Gastrocnemius medialis (tissue), 4 donors: ENCODE measurements at regions not wholly inside any gene's neighbourhood (a gene's known extent, or its start where the extent isn't known, plus 50 kb on each side); places are given as distances from the start of the nearest gene placed in this dataset.

ENCODE experiments used
- ATAC-seq, 2 donors: fragments of 150-250 bp; one replicate each; pipeline ENCODE4 v1.9.1; 2016
- DNase-seq, 2 donors: peaks; one replicate each; pipeline ENCODE4 v3.0.0-alpha.2; 2019
- H3K27ac ChIP-seq, 4 donors: fragments of 200-600 bp; sonication (generic); 1 replicate in 1 of 4; 2 replicates in 3 of 4; pipeline ENCODE4 v1.5.1; 2016 to 2018; ENCODE audit warnings: mild to moderate bottlenecking in 2 of 4, moderate library complexity in 1 of 4
- H3K27me3 ChIP-seq, 3 donors: fragments of 200-600 bp; sonication (generic) in 2 of 3; 1 replicate in 1 of 3; 2 replicates in 2 of 3; pipeline versions ENCODE4 v1.5.1 to v1.6.0; 2016 to 2019; ENCODE audit warnings: mild to moderate bottlenecking in 1 of 3, moderate library complexity in 1 of 3
- H3K36me3 ChIP-seq, 2 donors: fragments of 200-600 bp; sonication (generic) in 1 of 2; one replicate each; pipeline ENCODE4 v1.5.1; 2017 to 2018
- H3K4me1 ChIP-seq, 2 donors: fragments of 200-600 bp; sonication (generic) in 1 of 2; one replicate each; pipeline ENCODE4 v1.5.1; 2016 to 2017; ENCODE audit warnings: mild to moderate bottlenecking in 2 of 2
- H3K4me3 ChIP-seq, 4 donors: fragments of 200-600 bp; sonication (generic) in 3 of 4; 1 replicate in 1 of 4; 2 replicates in 3 of 4; pipeline ENCODE4 v1.5.1; 2016 to 2019; ENCODE audit warnings: mild to moderate bottlenecking in 2 of 4
- H3K9me3 ChIP-seq, 3 donors: fragments of 200-600 bp; sonication (generic) in 2 of 3; 1 replicate in 1 of 3; 2 replicates in 2 of 3; pipeline ENCODE4 v1.5.1; 2016 to 2019
- POLR2A ChIP-seq, 2 donors: fragments of 450-650 bp; IDR thresholded peaks; one replicate each; pipeline ENCODE4 v1.6.1; 2017; ENCODE audit warnings: antibody characterized with exemption in 2 of 2, mild to moderate bottlenecking in 2 of 2, moderate library complexity in 2 of 2
- in situ Hi-C, 4 donors: fragments of 200-750 bp; cut with MboI; loops; one replicate each; pipeline versions ENCODE4 v1.15.0 to v1.8.0; 2017; ENCODE audit warnings: low sequenced_read_pairs in 4 of 4
- intact Hi-C: fragments of 100-400 bp; cut with DNase I; formaldehyde crosslinking; loops from one replicate; pipeline ENCODE4 v1.15.1; 2023; ENCODE audit warnings: low total_unique reads
- TF ChIP-seq, protein P1 (sequence below), 5 experiments: fragments of 450-650 bp in 3 of 5; fragments of 200-600 bp in 2 of 5; sonication (generic) in 2 of 5; IDR thresholded peaks in 4 of 5; conservative IDR thresholded peaks in 1 of 5; 1 replicate in 4 of 5; 2 replicates in 1 of 5; pipeline ENCODE4 v1.5.1; 2016 to 2019; ENCODE audit warnings: antibody characterized with exemption in 5 of 5, mild to moderate bottlenecking in 3 of 5, moderate library complexity in 3 of 5

DNA sequence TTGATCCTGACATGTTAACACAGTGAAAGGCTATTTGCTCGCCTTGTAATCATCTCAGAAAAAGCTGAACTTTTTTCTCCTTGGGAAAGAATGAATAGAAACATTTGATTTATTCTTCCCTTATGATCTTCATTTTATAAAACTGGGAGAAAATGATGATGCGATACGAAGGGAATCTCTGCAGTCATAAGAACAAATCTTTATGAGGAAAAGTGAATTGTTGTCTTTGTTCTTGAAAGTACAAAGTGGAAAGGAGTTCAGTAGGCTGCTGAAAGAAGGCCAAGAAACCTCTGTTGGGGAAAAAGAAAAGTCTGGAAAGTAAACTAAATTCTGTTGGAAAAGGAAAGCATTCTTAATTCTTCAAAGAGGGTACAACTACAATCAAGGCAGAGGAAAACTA is 248.8 kb downstream of the NSUN3 start:
- intact Hi-C loops = no loop called here
- H3K27ac ChIP-seq = no peak overlapping the region

DNA sequence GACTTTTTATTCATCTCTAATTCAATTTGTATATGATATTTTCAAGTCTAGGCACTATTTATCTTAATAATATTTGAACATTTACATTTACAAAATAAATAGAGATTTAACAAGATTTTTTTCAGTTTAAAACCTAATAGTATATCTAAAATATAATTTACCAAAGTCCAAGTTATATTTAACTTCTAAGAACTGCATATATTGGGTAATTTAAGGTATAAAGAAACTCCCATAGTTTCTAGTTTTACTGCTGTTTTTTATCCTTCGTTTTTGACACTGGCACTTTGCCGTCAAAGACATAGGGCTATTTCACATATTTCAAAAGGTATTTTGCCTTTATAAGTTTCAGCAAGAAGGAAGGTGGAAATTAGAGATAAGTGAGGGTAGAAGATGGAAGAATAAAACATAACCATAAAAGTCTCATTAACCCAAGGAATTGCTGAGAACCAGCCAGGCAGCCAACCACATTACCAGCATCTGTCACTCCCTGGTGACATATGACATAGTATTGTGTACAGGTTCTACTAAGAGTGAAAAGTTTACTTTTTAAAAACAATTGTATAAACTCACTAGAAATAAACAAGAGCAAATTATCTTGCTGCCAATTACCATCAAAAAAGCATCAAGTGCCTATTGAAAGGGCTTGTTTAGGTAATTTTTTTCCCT is 251.5 kb downstream of the NSUN3 start:
- TF ChIP-seq, protein P1, sequence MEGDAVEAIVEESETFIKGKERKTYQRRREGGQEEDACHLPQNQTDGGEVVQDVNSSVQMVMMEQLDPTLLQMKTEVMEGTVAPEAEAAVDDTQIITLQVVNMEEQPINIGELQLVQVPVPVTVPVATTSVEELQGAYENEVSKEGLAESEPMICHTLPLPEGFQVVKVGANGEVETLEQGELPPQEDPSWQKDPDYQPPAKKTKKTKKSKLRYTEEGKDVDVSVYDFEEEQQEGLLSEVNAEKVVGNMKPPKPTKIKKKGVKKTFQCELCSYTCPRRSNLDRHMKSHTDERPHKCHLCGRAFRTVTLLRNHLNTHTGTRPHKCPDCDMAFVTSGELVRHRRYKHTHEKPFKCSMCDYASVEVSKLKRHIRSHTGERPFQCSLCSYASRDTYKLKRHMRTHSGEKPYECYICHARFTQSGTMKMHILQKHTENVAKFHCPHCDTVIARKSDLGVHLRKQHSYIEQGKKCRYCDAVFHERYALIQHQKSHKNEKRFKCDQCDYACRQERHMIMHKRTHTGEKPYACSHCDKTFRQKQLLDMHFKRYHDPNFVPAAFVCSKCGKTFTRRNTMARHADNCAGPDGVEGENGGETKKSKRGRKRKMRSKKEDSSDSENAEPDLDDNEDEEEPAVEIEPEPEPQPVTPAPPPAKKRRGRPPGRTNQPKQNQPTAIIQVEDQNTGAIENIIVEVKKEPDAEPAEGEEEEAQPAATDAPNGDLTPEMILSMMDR (IDR thresholded peaks at IDR 0.05 in 4 of 5, conservative IDR thresholded peaks at IDR 0.05 in 1 of 5) = no peak
- TF ChIP-seq POLR2A (IDR thresholded peaks at IDR 0.05) = no peak
- H3K27ac ChIP-seq = no peak overlapping the region
- intact Hi-C loops (no loop called here), in situ Hi-C loops (no loop called here)
- ATAC-seq (no peak), DNase-seq (no peak)
- no peaks in the 10 kb centered on the region for H3K27me3 ChIP-seq
- no peak overlapping the region for H3K4me3 ChIP-seq
- no peaks in the 10 kb centered on the region for H3K9me3 ChIP-seq
- no peaks in the 10 kb centered on the region for H3K4me1 ChIP-seq
- H3K36me3 ChIP-seq = no peaks in the 10 kb centered on the region

More for the DNA sequence above, 248.8 kb downstream of the NSUN3 start:
- Histone ChIP-seq H3K27me3 (no peaks in the 10 kb centered on the region), H3K9me3 (no peaks in the 10 kb centered on the region), H3K4me1 (no peaks in the 10 kb centered on the region), H3K36me3 (no peaks in the 10 kb centered on the region), H3K4me3 (no peak overlapping the region)
- TF ChIP-seq POLR2A (IDR thresholded peaks at IDR 0.05) = no peak
- TF ChIP-seq, protein P1 (IDR thresholded peaks at IDR 0.05 in 4 of 5, conservative IDR thresholded peaks at IDR 0.05 in 1 of 5) = no peak
- DNase-seq (no peak), ATAC-seq (no peak)
- in situ Hi-C loops = no loop called here

DNA sequence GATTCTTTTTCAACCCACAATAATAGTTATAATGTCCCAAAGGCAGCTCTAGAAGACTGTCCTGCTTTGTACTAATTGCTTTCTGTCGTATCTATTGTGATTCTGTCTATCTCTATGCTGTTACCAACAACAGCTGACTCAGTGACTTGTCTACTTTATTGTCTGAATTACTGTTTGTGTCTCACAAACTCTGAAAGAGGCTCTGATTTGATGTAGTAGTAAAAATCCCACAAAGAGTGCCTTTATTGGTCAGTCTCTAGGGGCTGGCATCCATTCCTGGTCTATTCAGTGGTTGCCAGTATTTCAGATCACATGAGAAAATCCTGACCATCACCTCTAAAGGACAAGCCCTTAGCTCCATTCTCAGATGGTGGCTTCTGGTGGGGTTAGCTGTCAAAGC is 254.2 kb downstream of the NSUN3 start:
- no peak for TF ChIP-seq POLR2A (IDR thresholded peaks at IDR 0.05)
- TF ChIP-seq, protein P1 (IDR thresholded peaks at IDR 0.05 in 4 of 5, conservative IDR thresholded peaks at IDR 0.05 in 1 of 5) = no peak
- H3K36me3 ChIP-seq = no peaks in the 10 kb centered on the region
- intact Hi-C loops = no loop called here
- no peak overlapping the region for H3K27ac ChIP-seq
- no peak for DNase-seq
- H3K9me3 ChIP-seq = no peaks in the 10 kb centered on the region
- H3K4me3 ChIP-seq = no peak overlapping the region
- no peak for ATAC-seq
- H3K4me1 ChIP-seq = no peaks in the 10 kb centered on the region
- H3K27me3 ChIP-seq = no peaks in the 10 kb centered on the region
- in situ Hi-C loops = no loop called here

DNA sequence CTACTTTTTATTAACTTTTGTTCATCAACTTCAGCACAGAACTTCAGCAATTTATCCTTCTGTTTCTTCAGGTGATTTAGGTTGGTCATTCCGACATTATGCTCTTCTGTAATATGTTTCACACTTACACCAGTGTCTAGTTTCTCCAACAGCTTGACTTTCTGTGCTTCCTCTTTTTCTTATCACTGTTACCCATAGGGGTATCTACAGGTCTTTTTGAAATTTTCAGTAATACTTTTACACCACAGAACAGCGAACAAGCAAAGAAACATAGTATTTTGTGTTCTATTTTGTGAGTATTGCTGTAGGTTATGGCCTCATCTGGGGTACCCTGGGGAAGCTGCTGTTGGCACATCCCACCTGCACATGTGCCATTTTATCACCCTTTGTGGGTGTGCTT is 260.7 kb downstream of the NSUN3 start:
- no peaks in the 10 kb centered on the region for H3K27me3 ChIP-seq
- H3K4me1 ChIP-seq = no peaks in the 10 kb centered on the region
- no peak for TF ChIP-seq POLR2A (IDR thresholded peaks at IDR 0.05)
- TF ChIP-seq, protein P1 (IDR thresholded peaks at IDR 0.05 in 4 of 5, conservative IDR thresholded peaks at IDR 0.05 in 1 of 5) = no peak
- DNase-seq (no peak), ATAC-seq (no peak)
- intact Hi-C loops (no loop called here), in situ Hi-C loops (no loop called here)
- no peaks in the 10 kb centered on the region for H3K36me3 ChIP-seq
- no peak overlapping the region for H3K27ac ChIP-seq
- no peaks in the 10 kb centered on the region for H3K9me3 ChIP-seq
- H3K4me3 ChIP-seq = no peak overlapping the region

DNA sequence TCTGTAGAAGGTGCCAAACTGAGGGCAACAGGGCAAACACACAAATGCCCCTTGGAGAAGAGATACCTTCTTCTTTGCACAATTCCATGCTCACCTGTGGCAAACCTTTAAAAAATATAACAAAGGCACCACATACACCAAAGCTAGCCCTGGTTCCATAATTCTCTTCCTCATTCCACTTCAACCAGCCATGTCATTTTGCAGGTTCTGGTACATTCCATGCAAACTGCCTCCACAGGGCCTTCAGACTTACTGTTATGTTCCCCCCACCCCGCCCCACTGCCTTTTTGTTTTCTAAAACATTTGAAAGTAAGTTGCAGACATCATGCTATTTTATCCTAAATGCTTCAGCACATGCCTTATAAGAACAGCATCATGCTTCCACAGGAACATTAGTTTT is 269.0 kb downstream of the NSUN3 start:
- no peak for DNase-seq
- no peaks in the 10 kb centered on the region for H3K4me1 ChIP-seq
- H3K4me3 ChIP-seq = no peak overlapping the region
- H3K36me3 ChIP-seq = no peaks in the 10 kb centered on the region
- ATAC-seq = no peak
- in situ Hi-C loops = no loop called here
- no peak overlapping the region for H3K27ac ChIP-seq
- H3K9me3 ChIP-seq = no peaks in the 10 kb centered on the region
- intact Hi-C loops = no loop called here
- TF ChIP-seq, protein P1 (IDR thresholded peaks at IDR 0.05 in 4 of 5, conservative IDR thresholded peaks at IDR 0.05 in 1 of 5) = no peak
- TF ChIP-seq POLR2A (IDR thresholded peaks at IDR 0.05) = no peak
- H3K27me3 ChIP-seq = no peaks in the 10 kb centered on the region
